Islet of Langerhans (tissue), 1 donor: ENCODE measurements at regions not wholly inside any gene's neighbourhood (a gene's known extent, or its start where the extent isn't known, plus 50 kb on each side); places are given as distances from the start of the nearest gene placed in this dataset.
"Not testable (repeated sequence)": the region's sequence is repeated elsewhere in the genome, so short reads cannot be mapped to it uniquely, and the experiment has no call there.

Source experiments
- FAIRE-seq: peaks from one replicate; lab custom pipeline; 2011; peaks lifted over from hg19 to GRCh38; lab: Jason Lieb, UNC

DNA sequence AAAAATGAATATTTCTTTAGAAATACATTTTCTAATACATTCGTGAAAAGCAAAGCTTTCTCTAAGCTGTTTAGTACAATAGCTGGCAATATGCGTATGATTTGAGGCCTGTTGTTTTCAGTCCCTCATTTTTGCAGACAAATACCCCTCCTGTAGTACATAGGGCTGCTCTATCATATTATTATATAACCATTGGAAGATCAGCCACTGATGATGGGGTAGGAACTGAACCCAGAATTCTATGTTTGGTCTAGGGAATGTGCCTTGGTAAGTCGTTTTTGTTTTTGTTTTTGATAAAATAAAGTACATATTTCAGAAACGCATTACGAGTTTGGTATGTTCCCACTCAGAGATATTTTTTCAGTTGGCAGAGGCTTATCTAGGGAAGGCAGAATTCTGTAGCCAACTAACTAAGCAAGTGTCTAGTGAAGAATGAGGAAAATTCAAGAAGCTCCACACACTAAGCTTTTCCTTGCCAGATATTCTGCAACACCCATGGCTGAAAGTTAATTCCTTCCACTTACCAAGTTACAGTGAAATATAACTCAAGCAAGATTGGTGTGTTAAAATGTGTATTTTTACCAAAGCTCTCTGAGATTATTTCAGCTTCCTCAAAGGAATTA, 656.9 kb upstream of the MIR17HG start:
- no peak for FAIRE-seq

DNA sequence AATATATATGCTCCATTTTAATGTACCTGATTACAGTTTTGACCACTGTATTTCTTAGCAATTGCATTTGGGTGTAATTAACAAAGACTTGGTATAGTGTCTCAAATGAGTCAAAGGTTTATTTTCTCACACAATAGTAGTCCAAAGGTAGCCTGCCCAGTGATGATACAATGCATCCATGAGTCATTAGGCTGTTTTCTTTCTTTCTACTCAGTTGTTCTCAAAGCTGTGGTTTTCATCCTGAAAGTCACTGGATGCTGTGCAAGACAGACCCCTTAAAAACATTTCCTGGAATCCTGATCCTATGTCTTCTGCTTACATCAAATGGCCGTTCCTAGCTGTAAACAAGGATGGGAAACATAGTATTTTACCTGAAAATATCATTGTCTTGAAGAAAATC, 651.2 kb upstream of the MIR17HG start:
- no peak for FAIRE-seq

DNA sequence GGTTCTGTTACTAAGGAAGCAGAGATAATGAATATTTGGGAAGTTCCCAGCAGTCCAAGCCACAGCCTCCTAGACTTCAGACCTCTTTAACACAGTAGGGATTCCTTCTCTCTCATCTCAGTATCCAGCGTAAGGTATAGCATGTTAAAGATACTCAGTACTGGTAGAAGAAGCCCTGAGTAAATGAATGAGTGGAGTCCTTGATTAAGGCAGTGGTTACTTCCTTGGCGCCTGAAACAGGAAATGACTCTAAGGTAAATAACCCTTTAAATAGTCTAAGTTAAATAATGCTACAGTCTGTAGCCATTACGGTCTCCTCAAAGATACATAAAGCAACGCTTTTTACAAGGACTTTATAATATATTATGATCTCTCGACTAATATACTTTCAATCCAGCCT, 650.8 kb upstream of the MIR17HG start:
- no peak for FAIRE-seq

DNA sequence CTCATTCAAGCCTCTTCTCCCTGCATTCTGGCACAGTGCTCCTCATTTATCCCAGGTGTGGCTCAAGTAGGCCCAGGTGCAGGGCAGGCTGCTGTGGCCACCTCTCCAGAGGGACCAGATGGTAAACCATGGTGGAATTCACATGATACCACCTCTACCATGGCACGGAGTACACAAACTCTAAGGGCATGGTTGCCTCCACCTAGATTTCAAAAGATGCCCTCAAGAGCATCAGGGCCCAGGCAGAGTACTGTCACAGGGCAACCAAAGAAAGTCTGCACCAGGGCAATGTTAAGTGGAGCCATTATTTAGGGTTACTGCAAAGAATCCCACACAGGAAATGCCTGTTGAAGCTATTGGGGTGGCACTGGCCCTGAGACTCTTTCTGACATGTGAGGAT, 647.1 kb upstream of the MIR17HG start:
- FAIRE-seq, result no peak

DNA sequence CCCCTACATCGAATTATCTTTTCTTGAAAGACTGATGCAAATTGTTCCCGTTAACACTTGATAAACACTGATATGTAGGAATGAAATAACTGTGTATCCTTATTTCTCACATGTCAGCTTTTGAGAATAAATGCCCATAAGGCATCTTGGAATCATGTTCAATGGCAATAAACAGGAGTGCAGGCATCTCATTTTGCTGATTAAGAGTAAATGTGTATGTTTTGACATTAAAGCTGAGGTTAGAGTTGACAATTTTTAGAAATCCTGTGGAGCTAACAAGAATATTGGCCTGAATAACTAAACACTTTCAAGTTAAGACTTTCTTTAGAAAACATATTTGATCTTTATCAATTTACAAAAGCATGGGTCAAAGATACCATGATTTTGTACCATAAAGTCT, 646.2 kb upstream of the MIR17HG start:
- no peak for FAIRE-seq

DNA sequence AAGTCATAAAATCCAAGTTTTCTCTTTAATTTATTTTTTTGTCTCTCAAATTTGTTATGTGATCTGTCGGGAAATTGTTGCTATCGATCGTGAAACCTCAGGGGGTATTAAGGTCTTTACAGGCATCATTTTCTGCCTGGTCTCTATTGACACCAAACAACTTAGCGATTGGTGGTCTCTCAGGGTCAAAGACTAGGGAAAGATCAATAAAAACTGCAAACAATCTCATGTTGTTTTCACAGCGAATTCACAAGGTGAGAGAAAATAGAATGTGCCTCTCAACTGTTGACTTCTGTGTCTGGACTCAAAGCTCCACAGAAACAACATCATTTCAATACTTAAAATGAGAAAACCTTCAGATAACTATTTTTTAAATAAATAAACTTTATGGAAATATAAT, 645.4 kb upstream of the MIR17HG start:
- no peak for FAIRE-seq

DNA sequence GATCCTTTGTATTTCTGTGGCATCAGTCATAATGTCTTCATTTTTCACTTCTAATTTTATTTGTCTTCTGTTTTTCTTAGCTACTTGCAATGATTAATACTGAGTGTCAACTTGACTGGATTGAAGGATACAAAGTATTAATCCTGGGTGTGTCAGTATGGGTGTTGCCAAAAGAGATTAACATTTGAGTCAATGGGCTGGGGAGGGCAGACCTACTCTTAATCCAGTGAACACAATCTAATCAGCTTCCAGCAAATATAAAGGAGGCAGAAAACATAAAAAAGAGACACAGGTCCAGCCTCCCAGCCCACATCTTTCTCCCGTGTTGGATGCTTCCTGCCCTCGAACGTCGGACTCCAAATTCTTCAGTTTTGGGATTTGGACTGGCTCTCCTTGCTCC, 640.9 kb upstream of the MIR17HG start:
- FAIRE-seq, result no peak

DNA sequence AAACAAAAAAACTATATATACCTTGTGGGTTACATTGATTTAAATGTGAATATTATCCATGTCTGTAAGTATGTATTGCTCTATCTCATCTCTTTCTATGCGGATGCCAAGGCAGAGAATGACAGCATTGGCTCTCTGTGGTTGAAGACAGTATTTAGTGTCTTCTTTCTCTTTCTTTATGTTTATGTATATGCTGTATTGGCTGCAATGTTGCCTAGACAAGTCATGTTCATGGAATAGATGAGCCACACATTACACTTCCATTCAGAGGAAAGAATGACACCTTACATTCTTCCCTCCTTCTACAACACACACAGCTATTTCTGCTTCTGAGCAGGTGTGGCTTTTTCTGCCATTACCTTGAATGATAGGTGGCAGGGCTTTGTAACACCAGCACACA, 639.4 kb upstream of the MIR17HG start:
- FAIRE-seq, result no peak

DNA sequence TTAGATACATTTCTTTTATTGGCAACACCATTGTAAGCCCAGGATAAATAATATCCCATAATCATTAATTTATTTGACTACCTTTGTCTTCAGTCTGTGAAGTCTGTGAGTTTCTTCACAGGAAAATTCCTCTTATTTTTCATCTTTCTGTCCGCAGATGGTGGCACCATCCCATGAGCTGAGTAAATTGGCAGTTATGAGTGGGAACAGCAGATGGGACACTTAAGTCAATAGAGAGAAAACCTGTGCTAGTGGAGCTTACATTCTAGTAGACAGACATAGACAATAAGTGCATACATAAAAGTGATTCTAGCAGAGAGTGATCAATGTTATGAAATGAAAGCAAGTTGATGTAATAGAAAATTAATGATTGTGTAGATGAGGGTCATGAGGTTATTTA, 638.2 kb upstream of the MIR17HG start:
- no peak for FAIRE-seq

DNA sequence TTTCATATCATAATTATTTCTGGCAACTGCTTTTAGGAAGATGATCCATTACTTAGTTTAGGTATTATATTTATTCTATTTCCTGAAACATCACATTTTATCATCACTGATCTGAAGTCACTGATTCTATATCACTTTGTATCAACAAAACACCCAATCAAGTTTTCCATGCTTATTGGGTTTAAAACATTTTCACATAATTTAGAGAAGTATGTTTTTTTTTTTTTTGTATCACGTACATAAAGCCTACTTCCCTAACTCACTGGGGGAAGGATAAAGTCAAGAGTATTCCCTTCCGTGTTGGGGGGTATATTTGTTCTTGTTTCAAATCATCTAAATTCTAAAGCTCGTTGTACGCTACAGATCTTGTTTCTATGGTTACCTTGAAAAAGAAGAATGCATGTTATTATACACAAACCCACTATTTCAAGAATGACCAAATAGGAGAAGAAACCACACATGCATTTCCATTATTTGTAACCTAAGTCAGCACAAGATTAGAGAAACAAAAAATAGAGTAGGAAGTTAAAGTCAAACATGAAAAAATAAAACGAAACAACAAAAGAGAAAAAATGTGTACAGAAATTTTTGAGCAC, 637.2 kb upstream of the MIR17HG start:
- no peak for FAIRE-seq

DNA sequence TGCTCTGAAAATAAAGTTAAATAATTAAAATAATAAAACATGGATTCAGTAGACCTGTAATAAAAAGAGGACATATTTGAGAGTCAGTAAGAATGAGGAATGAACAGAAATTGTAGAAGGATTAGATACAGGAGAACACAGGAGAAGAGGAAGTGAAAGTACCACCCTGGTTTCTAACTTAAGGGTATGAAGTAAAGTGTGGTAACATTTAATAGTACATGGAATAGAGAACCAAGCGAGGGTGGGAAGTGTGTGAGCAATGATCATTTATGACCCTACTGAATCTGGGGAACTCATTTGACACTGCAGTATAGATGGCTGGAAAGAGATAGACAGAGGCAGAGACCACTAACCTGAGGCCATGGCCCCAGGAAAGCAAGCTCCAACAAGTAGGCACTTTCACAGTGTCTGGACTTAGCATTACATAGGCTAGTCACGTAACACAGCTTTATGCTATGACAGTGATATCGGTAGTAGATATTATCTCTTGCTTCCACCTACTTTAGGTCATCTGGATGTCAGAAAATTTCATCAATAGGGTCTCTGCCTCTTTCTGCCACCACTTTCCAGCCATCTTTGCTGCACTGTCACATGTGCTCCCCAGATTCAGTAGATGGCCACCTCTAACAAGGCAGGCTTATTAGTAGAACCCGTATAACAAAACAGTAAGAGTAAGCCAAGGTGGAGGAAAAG, 633.9 kb upstream of the MIR17HG start:
- no peak for FAIRE-seq

DNA sequence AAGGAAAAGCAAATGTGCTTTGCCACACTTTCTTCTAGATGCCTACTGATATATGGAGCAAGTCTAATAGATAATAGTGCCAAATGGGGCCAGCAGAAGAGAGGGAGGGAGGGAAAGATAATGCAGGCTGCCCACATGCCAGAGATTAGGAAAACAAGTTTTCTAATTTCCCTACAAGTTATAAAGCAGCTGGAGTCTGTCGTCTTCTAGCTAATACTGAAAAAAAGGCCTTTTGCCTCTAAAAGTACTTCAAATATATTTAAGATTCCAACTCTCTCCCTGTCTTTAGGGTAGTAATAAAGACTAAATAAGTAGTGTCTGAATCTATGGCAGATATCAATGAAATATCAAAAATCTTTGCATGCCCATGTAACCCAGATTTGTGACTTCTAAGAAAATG, 632.0 kb upstream of the MIR17HG start:
- no peak for FAIRE-seq

DNA sequence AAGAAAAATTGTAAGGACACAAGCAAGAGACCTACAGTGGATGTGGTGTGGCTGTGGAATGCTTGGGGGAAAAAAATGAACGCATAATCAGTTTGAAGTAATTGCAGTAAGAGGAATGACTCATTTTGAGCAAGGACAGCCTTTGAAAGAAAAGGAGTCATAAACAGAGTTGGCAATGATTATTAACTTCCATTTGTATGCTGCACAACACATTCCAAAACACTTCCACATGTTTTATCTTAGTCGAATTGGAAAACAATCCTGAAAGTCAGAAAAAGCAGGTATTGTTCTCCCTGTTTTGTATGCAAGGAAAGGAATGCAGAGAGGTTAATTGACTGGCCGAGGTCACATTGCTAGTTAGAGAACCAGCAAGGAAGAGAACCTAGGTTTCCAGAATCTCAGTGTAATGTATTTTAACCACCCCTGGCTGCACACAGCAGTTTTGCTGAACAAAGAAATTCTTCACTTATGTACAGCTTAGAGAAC, 630.0 kb upstream of the MIR17HG start:
- no peak for FAIRE-seq

DNA sequence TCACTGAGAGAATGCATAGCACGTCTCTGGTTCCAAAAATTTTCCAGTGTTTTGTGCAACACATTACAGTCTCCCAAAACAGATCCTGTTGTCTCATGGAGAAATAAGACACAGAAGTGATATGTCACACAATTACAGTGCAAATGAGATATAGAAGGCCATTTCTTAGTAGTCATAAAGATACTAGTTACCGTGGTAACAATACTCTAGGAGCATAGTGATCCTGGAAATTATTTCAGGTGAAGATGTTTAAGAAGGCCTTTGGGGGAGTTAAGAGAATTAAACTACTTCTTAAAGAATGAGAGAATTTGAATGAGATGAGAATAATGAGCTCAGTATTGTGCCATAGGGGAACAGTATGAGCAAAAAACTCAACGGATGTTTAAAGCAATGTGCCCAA, 628.0 kb upstream of the MIR17HG start:
- no peak for FAIRE-seq

DNA sequence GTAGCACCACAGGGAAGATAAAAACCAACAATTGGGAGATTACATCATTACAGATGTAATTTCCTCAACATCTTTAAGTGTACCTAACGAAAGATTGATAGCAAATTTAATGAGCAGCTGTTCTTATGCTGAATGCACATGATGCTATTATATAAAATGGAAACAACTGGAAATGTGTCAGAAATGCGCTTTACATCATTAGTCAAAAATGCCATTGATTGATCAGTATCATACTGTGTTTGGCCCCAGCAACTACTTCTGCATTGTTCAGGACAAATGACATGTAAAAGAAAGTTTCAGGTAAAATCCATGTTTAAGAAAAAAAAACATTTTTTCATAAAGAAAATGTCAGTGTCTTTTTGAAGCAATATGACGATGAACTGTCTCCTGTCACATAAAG, 625.5 kb upstream of the MIR17HG start:
- FAIRE-seq, result no peak

DNA sequence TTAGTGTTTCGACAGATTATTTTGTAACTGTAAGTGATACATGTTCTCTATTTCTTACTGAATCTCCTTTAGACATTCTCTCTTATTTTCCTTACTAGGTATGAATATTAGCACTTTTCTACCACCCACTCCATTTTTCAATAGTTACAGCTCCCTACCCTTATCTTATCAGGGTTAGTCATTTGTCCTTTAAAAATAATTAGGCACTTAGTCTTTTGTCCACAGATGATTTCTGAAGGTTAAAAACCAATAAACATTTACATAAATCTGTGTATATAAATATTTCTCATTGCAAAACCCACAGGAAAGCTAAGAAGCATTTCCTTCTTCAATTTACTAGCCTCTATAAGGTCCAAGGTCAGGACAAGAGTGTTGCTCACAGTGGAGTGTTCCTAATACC, 624.1 kb upstream of the MIR17HG start:
- no peak for FAIRE-seq

DNA sequence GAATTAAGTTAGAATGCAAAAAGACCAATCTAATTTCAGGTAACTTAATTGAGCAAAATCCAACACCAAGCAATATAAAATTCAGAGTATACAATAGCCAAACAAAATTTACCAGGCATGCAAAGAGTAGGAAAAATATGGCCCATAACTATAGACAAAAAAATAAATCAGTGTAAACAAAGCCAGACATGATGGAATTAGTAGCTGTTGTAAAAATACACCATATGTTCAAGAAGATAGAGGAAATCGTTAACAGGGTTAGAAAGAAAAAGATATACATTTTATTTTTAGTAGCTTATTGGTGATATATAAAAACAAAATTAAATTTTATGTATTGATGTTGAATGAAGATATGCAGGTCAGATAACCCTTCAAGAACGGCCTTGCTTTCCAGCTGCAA, 621.1 kb upstream of the MIR17HG start:
- FAIRE-seq, result no peak

DNA sequence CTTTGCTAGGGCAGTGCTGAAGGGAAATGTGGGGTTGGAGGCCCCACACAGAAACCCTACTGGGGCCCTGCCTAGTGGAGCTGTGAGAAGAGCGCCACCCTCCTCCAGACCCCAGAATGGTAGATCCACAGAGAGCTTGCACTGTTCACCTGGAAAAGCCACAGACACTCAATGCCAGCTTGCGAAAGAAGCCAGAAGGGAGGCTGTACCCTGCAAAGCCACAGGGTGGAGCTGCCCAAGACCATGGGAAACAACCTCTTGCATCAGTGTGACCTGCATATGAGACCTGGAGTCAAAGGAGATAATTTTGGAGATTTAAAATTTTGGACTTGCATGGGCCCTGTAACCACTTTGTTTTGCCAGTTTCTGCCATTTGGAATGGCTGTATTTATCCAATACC, 615.4 kb upstream of the MIR17HG start:
- FAIRE-seq, result no peak

DNA sequence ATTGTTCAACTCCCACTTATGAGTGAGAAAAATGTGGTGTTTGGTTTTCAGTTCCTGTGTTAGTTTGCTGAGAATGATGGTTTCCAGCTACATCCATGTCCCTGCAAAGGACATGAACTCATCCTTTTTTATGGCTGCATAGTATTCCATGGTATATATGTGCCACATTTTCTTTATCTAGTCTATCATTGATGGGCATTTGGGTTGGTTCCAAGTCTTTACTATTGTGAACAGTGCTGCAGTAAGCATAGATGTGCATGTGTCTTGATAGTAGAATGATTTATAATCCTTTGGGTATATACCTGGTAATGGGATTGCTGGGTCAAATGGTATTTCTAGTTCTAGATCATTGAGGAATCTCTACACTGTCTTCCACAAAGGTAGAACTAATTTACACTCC, 613.0 kb upstream of the MIR17HG start:
- not testable (repeated sequence) for FAIRE-seq

DNA sequence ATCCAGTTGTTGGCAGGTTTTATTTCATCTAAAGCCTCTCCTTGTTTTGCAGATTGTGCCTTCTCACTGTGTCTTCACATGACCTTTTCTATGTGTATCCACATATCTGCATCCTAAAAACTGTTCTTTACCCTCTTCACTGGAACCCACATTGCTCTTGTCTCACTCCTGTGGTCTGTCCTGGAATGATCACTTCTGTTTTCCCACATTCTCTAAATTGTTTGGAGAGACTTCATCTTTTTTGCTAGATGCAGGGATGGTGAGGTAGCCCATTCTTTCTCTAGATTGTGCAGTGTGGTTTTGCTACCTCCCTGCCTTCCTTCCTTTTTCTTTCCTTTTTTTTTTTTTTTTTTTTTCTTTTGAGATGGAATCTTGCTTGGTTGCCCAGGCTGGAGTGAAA, 608.6 kb upstream of the MIR17HG start:
- no peak for FAIRE-seq

DNA sequence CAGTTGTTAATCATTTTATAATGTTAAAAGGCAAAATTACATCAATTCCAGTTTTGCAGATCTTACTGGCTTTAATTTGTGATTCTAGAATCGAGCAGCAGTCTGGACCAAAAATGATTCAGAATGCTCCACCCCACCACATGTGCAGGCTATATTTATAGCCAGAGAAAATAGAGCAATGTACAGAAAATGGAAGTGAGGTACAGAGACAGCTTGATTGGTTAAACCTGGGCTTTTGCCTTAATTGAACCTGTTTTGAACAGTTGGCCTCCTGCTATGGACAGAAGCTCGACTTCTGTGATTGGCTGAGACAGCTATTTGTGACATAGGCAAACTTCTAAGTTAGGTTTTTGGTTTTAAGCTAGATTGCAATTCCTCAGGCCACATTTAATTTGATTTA, 607.4 kb upstream of the MIR17HG start:
- no peak for FAIRE-seq

DNA sequence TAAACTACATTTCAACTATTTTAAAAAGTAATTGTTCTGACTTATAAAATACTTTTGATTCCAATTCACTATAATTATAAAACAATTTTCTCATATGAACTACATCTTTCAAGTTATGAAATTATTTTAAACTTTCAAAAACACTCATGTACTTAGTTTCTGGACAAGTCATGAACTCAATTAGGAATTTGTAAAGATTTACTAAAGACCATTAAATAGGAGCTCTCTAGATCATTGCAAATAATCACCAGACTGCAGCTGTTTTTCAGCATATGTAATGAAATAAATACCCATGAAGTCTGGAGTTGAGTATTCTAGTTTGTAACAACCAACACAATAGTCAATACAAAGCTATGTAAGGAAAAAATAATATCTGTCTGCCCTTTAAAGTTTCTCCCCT, 605.1 kb upstream of the MIR17HG start:
- FAIRE-seq, result no peak

DNA sequence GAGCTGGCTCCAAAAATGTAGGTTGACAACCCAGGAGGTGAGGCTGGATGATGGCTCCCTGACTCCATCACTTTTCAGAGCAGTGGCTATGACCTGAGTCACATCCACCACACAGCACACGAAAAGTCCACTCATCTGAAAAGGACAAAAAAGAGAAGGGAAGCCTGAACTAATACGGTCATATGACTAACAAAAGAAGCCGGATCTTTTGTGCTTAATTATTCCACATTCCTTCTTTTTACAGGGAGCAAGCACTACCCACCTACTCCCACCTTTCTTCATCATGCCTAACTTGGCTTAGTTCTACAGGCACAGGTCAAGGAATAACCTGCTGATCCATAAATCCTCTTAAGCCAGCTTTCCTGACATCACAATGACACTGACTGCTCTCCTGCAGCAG, 601.3 kb upstream of the MIR17HG start:
- FAIRE-seq, result no peak

DNA sequence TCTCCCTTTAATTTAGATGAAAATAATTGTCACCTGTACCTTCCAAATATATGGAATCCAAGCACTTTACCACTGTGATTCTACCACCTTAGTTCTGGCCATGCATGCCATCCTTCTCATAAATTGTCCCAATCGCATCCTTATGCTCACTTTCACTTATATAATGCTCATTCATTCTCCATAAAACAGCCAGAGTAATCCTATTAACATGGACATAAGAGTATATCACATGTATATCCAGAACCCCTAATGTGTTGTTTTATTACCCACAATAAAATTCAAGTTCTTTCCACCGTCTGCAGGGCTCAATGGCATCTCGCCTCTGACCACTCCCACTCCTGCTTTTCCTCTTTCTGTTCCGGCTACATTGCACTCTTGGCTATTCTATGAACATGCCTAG, 597.5 kb upstream of the MIR17HG start:
- FAIRE-seq, result no peak
